Nephron progenitor cell (in vitro differentiated cells): ENCODE measurements at regions not wholly inside any gene's neighbourhood (a gene's known extent, or its start where the extent isn't known, plus 50 kb on each side); places are given as distances from the start of the nearest gene placed in this dataset.

Experiments used
- DNase-seq: peaks from one replicate; pipeline ENCODE4 v3.0.0; 2021
- H3K27ac Mint-ChIP-seq: 2 replicates; pipeline ENCODE4 v1.8.0; 2021; ENCODE audit warnings: mild to moderate bottlenecking, moderate library complexity, mixed read lengths
- H3K27me3 Mint-ChIP-seq: 2 replicates; pipeline ENCODE4 v1.8.0; 2021; ENCODE audit warnings: mild to moderate bottlenecking, low read depth, mixed read lengths; ENCODE audit not compliant: poor library complexity
- H3K36me3 Mint-ChIP-seq: 2 replicates; pipeline ENCODE4 v1.8.0; 2021; ENCODE audit warnings: low read depth, mixed read lengths
- H3K4me1 Mint-ChIP-seq: 2 replicates; pipeline ENCODE4 v1.8.0; 2021; ENCODE audit warnings: mixed read lengths
- H3K4me3 Mint-ChIP-seq: 2 replicates; pipeline ENCODE4 v1.8.0; 2021; ENCODE audit warnings: mild to moderate bottlenecking, moderate library complexity, mixed read lengths
- H3K9me3 Mint-ChIP-seq: 2 replicates; pipeline ENCODE4 v1.8.0; 2021; ENCODE audit warnings: mild to moderate bottlenecking, moderate library complexity, mixed read lengths
- TF ChIP-seq, protein P1 (sequence below): fragments of 200-600 bp; sonication (generic); IDR thresholded peaks from 2 replicates; pipeline ENCODE4 v1.5.0; 2021; ENCODE audit warnings: antibody characterized with exemption

DNA sequence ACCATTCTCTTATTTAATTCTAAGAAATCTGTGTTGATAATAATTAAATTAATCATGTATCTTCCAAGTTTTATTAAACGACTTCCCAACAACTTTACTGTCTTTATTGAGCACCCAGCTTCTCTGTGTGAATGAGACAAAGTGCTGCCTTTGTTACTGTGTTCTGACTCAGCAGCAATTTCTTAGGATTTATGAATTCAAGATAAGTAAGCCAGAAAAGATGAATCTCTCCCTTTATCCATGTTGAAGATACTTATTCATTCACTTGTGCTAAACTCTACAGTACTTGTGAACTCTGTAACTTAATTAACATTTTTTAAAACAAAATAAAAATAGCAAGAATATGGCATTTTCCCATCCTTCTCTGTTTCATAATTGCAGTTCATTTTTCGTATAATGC lies 1403.3 kb upstream of the DDX18 start:
- TF ChIP-seq, protein P1, sequence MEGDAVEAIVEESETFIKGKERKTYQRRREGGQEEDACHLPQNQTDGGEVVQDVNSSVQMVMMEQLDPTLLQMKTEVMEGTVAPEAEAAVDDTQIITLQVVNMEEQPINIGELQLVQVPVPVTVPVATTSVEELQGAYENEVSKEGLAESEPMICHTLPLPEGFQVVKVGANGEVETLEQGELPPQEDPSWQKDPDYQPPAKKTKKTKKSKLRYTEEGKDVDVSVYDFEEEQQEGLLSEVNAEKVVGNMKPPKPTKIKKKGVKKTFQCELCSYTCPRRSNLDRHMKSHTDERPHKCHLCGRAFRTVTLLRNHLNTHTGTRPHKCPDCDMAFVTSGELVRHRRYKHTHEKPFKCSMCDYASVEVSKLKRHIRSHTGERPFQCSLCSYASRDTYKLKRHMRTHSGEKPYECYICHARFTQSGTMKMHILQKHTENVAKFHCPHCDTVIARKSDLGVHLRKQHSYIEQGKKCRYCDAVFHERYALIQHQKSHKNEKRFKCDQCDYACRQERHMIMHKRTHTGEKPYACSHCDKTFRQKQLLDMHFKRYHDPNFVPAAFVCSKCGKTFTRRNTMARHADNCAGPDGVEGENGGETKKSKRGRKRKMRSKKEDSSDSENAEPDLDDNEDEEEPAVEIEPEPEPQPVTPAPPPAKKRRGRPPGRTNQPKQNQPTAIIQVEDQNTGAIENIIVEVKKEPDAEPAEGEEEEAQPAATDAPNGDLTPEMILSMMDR, result no peak
- peaks cover 14% of the 10 kb centered on the region for H3K9me3 Mint-ChIP-seq
- H3K4me1 Mint-ChIP-seq, result peaks cover 7% of the 10 kb centered on the region
- DNase-seq, result no peak
- H3K4me3 Mint-ChIP-seq, result no peak overlapping the region
- no peak overlapping the region for H3K27ac Mint-ChIP-seq
- no peaks in the 10 kb centered on the region for H3K36me3 Mint-ChIP-seq
- H3K27me3 Mint-ChIP-seq, result peaks cover 5% of the 10 kb centered on the region

DNA sequence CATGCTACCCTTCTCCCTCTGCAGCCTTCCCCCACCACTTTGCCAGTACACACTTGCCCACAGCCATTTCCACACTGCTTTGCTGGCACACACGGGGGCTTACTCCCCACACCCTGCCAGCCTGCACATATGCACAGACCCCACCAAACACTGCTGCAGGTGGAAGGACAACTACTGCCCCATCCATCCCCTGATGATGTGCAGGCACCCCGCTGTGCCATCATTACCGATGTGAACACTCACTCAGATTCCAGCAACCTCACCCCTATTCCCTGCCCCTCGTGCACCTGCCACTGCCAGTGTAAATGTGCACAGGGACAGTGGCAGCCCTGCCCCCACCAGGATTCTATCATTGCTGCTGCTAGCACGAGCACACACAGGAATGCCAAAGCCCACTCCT lies 1400.8 kb upstream of the DDX18 start:
- Mint-ChIP-seq H3K9me3 (peaks cover 12% of the 10 kb centered on the region), H3K36me3 (no peaks in the 10 kb centered on the region), H3K4me3 (no peak overlapping the region), H3K27ac (no peak overlapping the region), H3K27me3 (peaks cover 5% of the 10 kb centered on the region), H3K4me1 (peaks cover 7% of the 10 kb centered on the region)
- TF ChIP-seq, protein P1, result no peak
- DNase-seq, result no peak

DNA sequence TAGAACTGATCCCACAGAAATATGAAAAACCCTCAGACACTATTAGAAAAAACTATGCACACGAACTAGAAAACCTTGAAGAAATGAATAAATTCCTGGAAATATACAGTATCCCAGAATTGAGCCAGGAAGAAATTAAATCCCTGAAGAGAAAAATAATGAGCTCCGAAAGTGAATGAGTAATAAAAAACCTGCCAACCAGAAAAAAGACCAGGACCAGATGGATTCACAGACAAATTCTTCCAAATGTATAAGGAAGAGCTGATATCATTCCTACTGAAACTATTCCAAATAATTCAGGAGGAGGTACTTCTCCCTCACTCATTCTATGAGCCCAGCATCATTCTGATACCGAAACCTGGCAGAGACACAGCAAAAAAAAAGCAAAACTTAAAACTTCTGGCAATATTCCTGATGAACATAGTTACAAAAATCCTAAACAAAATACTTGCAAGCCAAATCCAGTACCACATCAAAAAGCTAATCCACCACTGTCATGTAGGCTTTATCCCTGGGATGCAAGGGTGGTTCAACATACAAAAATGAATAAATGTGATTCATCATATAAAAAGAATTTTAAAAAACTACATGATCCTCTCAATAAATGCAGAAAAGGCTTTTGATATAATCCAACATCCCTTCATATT lies 1397.6 kb upstream of the DDX18 start:
- DNase-seq, result no peak
- Mint-ChIP-seq H3K4me1 (peaks cover 7% of the 10 kb centered on the region), H3K4me3 (no peak overlapping the region), H3K36me3 (no peaks in the 10 kb centered on the region), H3K27me3 (peaks cover 5% of the 10 kb centered on the region), H3K27ac (no peak overlapping the region), H3K9me3 (peaks cover 12% of the 10 kb centered on the region)
- TF ChIP-seq, protein P1, result no peak

DNA sequence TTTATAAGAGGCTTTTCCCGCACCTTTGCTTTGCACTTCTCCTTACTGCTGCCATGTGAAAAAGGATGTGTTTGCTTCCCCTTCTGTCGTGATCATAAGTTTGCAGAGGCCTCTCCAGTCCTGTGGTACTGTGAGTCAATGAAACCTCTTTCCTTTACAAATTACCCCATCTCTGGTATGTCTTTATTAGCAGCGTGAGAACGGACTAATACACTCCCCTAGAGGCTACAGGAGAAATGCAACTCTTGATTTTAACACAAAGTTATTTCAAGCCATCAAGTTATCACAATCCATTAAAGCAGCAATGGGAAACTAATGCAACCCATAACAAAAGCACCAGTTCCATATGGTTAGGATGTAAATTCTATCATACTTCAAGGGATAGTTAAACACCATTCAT lies 1378.8 kb upstream of the DDX18 start:
- no peak overlapping the region for H3K4me3 Mint-ChIP-seq
- TF ChIP-seq, protein P1, result no peak
- no peaks in the 10 kb centered on the region for H3K4me1 Mint-ChIP-seq
- H3K27ac Mint-ChIP-seq, result no peak overlapping the region
- no peaks in the 10 kb centered on the region for H3K27me3 Mint-ChIP-seq
- peaks cover 29% of the 10 kb centered on the region for H3K9me3 Mint-ChIP-seq
- peaks cover 6% of the 10 kb centered on the region for H3K36me3 Mint-ChIP-seq
- no peak for DNase-seq

DNA sequence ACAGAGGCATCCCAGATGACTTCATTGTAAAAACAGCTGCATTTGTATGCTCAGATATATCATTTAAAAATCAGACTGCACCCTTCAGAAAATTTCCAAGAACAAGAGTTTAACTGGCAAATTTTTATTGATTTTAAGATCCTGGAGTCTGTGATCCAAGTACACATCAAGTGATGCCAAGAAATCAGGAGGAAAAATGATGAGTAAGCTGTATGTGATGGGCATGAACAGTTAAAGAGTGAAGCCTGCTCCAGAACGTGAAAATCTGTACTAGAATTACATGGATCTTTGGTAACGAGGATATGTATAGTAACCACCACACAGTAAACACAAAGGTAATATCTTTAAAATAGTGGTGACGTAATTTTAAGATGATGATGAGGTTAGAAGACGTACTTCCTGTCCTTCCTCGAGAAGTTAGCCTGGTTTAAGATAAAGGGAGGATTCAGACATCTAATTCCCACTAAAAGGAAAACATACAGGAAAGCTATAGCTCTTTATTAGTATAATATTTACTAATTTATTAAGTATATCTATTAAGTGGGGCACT lies 1374.3 kb upstream of the DDX18 start:
- H3K36me3 Mint-ChIP-seq, result no peaks in the 10 kb centered on the region
- DNase-seq, result no peak
- peaks cover 3% of the 10 kb centered on the region for H3K27me3 Mint-ChIP-seq
- TF ChIP-seq, protein P1, result no peak
- no peak overlapping the region for H3K27ac Mint-ChIP-seq
- H3K4me1 Mint-ChIP-seq, result no peaks in the 10 kb centered on the region
- H3K4me3 Mint-ChIP-seq, result no peak overlapping the region
- H3K9me3 Mint-ChIP-seq, result peaks cover 16% of the 10 kb centered on the region

DNA sequence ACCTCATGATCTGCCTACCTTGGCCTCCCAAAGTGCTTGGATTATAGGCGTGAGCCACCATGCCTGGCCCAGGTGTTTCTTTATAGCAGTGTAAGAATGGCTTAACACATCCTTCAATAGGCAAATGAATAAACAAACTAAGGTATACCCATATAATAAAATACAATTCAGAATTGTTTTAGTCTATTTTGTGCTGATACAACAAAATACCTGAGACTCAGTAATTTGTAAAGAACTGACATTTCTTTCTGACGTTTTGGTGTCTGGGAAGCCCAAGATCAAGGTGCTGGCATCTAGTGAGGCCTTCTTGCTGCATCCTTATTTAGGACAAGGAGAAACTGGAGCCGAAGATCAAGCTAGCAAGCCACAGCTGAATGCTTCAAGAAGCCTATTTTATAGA lies 1372.1 kb upstream of the DDX18 start:
- Mint-ChIP-seq H3K4me3 (no peak overlapping the region), H3K27ac (no peak overlapping the region), H3K9me3 (peaks cover 22% of the 10 kb centered on the region), H3K36me3 (no peaks in the 10 kb centered on the region), H3K4me1 (no peaks in the 10 kb centered on the region), H3K27me3 (peaks cover 3% of the 10 kb centered on the region)
- DNase-seq, result no peak
- TF ChIP-seq, protein P1, result no peak
